Breast epithelium (tissue), 4 donors: ENCODE measurements at regions not wholly inside any gene's neighbourhood (a gene's known extent, or its start where the extent isn't known, plus 50 kb on each side); places are given as distances from the start of the nearest gene placed in this dataset.

ENCODE experiments used
- DNase-seq, 2 donors: peaks; one replicate each; pipeline ENCODE4 v3.0.0-alpha.2; 2019; ENCODE audit warnings: low spot score in 2 of 2
- H3K27ac ChIP-seq, 2 donors: fragments of 200-600 bp; sonication (generic) in 1 of 2; one replicate each; pipeline ENCODE4 v1.5.1; 2016 to 2019; ENCODE audit warnings: mild to moderate bottlenecking in 1 of 2
- H3K27me3 ChIP-seq, 2 donors: fragments of 200-600 bp; sonication (generic) in 1 of 2; one replicate each; pipeline versions ENCODE4 v1.5.1 to v1.6.0; 2017 to 2019; ENCODE audit warnings: control low read depth in 1 of 2, mild to moderate bottlenecking in 1 of 2
- H3K36me3 ChIP-seq: fragments of 200-600 bp; one replicate; pipeline ENCODE4 v1.5.1; 2019
- H3K4me1 ChIP-seq, 2 donors: fragments of 200-600 bp; sonication (generic); one replicate each; pipeline ENCODE4 v1.5.1; 2016 to 2019; ENCODE audit warnings: control low read depth in 1 of 2
- H3K4me3 ChIP-seq, 3 donors: fragments of 200-600 bp; sonication (generic); 1 replicate in 2 of 3; 2 replicates in 1 of 3; pipeline ENCODE4 v1.5.1; 2016 to 2019; ENCODE audit warnings: mild to moderate bottlenecking in 3 of 3, moderate library complexity in 2 of 3
- H3K9me3 ChIP-seq, 2 donors: fragments of 200-600 bp; sonication (generic) in 1 of 2; one replicate each; pipeline ENCODE4 v1.5.1; 2016 to 2019; ENCODE audit warnings: control low read depth in 1 of 2
- CTCF ChIP-seq, 3 donors: fragments of 450-650 bp; IDR thresholded peaks; one replicate each; pipeline ENCODE4 v1.5.1; 2016 to 2017; ENCODE audit warnings: antibody characterized with exemption in 3 of 3, mild to moderate bottlenecking in 3 of 3, moderate library complexity in 3 of 3
- POLR2A ChIP-seq: fragments of 450-650 bp; IDR thresholded peaks from one replicate; pipeline ENCODE4 v1.6.1; 2016; ENCODE audit warnings: antibody characterized with exemption, mild to moderate bottlenecking, moderate library complexity
- POLR2AphosphoS5 ChIP-seq, 3 donors: sonication (generic); formaldehyde crosslinking; IDR thresholded peaks; one replicate each; pipeline ENCODE4 v1.6.1; 2017; ENCODE audit warnings: antibody characterized with exemption in 3 of 3
- intact Hi-C: fragments of 100-400 bp; cut with DNase I; formaldehyde crosslinking; loops from one replicate; pipeline ENCODE4 v1.15.1; 2023; ENCODE audit warnings: low total_unique reads

GRCh38 chr12:67558775-67559174 is 89.8 kb upstream of the DYRK2 start:
- intact Hi-C loops, result no loop called here
- Histone ChIP-seq H3K9me3 (peaks cover 0 to 20% of the 10 kb centered on the region in 2 donors), H3K27me3 (no peaks in the 10 kb centered on the region), H3K27ac (no peak overlapping the region), H3K36me3 (no peaks in the 10 kb centered on the region), H3K4me1 (no peaks in the 10 kb centered on the region), H3K4me3 (no peak overlapping the region)
- no peak for TF ChIP-seq CTCF (IDR thresholded peaks at IDR 0.05)
- TF ChIP-seq POLR2A, result no peak
- TF ChIP-seq POLR2AphosphoS5 (IDR thresholded peaks at IDR 0.05), result no peak
- no peak for DNase-seq

- DNase-seq, result no peak
- TF ChIP-seq POLR2AphosphoS5 (IDR thresholded peaks at IDR 0.05) (no peak), POLR2A (no peak), CTCF (IDR thresholded peaks at IDR 0.05) (no peak)
- Histone ChIP-seq H3K4me1 (no peaks in the 10 kb centered on the region), H3K36me3 (no peaks in the 10 kb centered on the region), H3K4me3 (no peak overlapping the region), H3K27me3 (no peaks in the 10 kb centered on the region), H3K9me3 (peaks cover 0 to 20% of the 10 kb centered on the region in 2 donors), H3K27ac (no peak overlapping the region)
- intact Hi-C loops, result no loop called here
Observed at GRCh38 chr12:67559751-67560150, 88.8 kb upstream of the DYRK2 start.

GRCh38 chr12:67562513-67563287 is 85.8 kb upstream of the DYRK2 start:
- TF ChIP-seq POLR2A, result no peak
- no peak for TF ChIP-seq POLR2AphosphoS5 (IDR thresholded peaks at IDR 0.05)
- no peak for TF ChIP-seq CTCF (IDR thresholded peaks at IDR 0.05)
- H3K27me3 ChIP-seq, result no peaks in the 10 kb centered on the region
- intact Hi-C loops, result no loop called here

GRCh38 chr12:67568055-67568454 is 80.5 kb upstream of the DYRK2 start:
- intact Hi-C loops, result no loop called here
- H3K36me3 ChIP-seq, result no peaks in the 10 kb centered on the region
- H3K4me1 ChIP-seq, result no peaks in the 10 kb centered on the region
- H3K27me3 ChIP-seq, result no peaks in the 10 kb centered on the region
- no peak overlapping the region for H3K27ac ChIP-seq
- TF ChIP-seq POLR2AphosphoS5 (IDR thresholded peaks at IDR 0.05) (no peak), POLR2A (no peak), CTCF (IDR thresholded peaks at IDR 0.05) (no peak)
- no peak overlapping the region for H3K4me3 ChIP-seq
- no peak for DNase-seq
- H3K9me3 ChIP-seq, result peaks cover 9 to 10% of the 10 kb centered on the region in 2 donors

More at GRCh38 chr12:67562513-67563287, 85.8 kb upstream of the DYRK2 start:
- H3K4me3 ChIP-seq, result no peak overlapping the region
- H3K9me3 ChIP-seq, result peaks cover 9 to 29% of the 10 kb centered on the region in 2 donors
- no peaks in the 10 kb centered on the region for H3K4me1 ChIP-seq
- H3K36me3 ChIP-seq, result no peaks in the 10 kb centered on the region
- no peak overlapping the region for H3K27ac ChIP-seq
- no peak for DNase-seq

- no peak for DNase-seq
- no peak for TF ChIP-seq POLR2A
- no peak for TF ChIP-seq CTCF (IDR thresholded peaks at IDR 0.05)
- TF ChIP-seq POLR2AphosphoS5 (IDR thresholded peaks at IDR 0.05), result no peak
- intact Hi-C loops, result no loop called here
Observed at GRCh38 chr12:67572492-67572891, 76.1 kb upstream of the DYRK2 start.

More at GRCh38 chr12:67572492-67572891, 76.1 kb upstream of the DYRK2 start:
- Histone ChIP-seq H3K4me1 (no peaks in the 10 kb centered on the region), H3K4me3 (no peak overlapping the region), H3K9me3 (no peaks in the 10 kb centered on the region), H3K27me3 (no peaks in the 10 kb centered on the region), H3K36me3 (no peaks in the 10 kb centered on the region), H3K27ac (no peak overlapping the region)
